Muscle layer of colon (tissue), 2 donors: ENCODE measurements at regions not wholly inside any gene's neighbourhood (a gene's known extent, or its start where the extent isn't known, plus 50 kb on each side); places are given as distances from the start of the nearest gene placed in this dataset.

Source experiments
- H3K27ac ChIP-seq: one replicate; pipeline ENCODE4 v1.7.0; 2013; ENCODE audit warnings: low read depth, mild to moderate bottlenecking, low read length, moderate library complexity
- H3K27me3 ChIP-seq, 2 donors: one replicate each; pipeline ENCODE4 v1.7.0; 2013; ENCODE audit warnings: low read length in 2 of 2, mild to moderate bottlenecking in 2 of 2; ENCODE audit not compliant: insufficient read depth in 2 of 2, control insufficient read depth in 1 of 2
- H3K36me3 ChIP-seq: one replicate; pipeline ENCODE4 v1.7.0; 2013; ENCODE audit warnings: mild to moderate bottlenecking, low read length; ENCODE audit not compliant: insufficient read depth
- H3K4me1 ChIP-seq: one replicate; pipeline ENCODE4 v1.7.0; 2013; ENCODE audit warnings: mild to moderate bottlenecking, low read length; ENCODE audit not compliant: insufficient read depth
- H3K4me3 ChIP-seq, 2 donors: one replicate each; pipeline ENCODE4 v1.7.0; 2013; ENCODE audit warnings: low read length in 2 of 2, low read depth in 1 of 2, mild to moderate bottlenecking in 1 of 2, moderate library complexity in 1 of 2
- H3K9ac ChIP-seq: one replicate; pipeline ENCODE4 v1.7.0; 2013; ENCODE audit warnings: low read length
- H3K9me3 ChIP-seq: one replicate; pipeline ENCODE4 v1.7.0; 2013; ENCODE audit warnings: mild to moderate bottlenecking, low read length
- donor health status: abdominal sarcoma.
- donor health status: Adenocarcinoma of cecum.

DNA sequence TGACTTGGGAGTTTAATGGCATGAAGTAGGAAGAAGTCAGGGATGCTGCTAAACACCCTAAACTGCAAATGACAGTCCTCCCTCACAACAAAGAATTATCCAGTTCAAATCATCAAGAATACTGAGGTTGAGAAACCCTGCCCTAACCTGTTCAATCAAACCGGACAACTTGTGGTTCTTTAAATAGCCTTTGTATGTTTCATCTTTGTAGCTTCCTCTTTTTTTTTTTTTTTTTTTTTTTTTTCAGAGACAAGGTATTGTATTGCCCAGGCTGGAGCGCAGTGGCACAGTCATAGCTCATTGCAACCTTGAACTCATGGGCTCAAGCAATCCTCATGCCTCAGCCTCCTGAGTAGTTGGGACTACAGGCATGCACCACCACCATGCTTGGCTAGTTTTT, 52.5 kb upstream of the TTC29 start:
- Histone ChIP-seq H3K9me3 (no peaks in the 10 kb centered on the region), H3K27ac (no peak overlapping the region), H3K36me3 (no peaks in the 10 kb centered on the region), H3K4me1 (no peaks in the 10 kb centered on the region), H3K9ac (no peak overlapping the region), H3K4me3 (no peak overlapping the region), H3K27me3 (no peaks in the 10 kb centered on the region)

DNA sequence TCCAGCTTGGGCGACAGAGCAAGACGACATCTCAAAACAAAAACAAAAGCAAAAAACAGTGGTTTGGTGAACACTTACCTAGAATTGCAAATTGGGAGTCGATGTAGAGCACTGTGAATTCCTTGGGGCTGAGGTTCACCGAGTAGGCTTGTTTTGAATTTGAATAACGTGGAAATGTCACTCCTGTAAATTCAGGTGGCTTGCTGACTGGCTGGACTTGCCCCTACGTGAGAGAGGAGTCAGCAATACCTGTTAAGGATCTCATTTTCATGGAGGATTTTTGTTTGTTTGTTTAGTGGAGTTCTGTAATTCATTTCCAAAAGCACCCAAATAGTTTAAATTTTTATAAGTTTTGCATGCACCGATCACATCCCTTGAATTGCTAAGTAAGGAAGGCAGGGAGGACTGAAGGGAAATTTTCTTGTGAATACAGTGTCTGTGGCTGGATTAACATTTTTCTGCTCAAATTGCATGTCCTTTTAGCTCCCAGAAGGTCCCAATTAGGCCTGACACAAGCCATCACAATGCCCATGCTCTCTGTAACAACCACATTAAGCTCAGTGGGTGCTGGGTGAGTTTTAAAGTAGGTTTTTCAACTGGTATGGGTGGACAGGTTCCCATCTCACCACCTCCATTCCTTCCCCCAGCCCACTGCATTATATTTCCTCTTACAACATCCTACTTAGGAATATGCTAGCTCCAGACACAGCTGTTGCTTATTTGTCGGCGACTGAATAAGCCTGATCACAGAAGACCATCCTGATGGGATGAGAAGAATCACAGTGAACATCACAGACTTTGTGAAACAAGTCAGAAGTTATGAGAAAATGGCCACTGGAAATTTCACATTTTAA, 58.5 kb upstream of the TTC29 start:
- no peak overlapping the region for H3K4me3 ChIP-seq
- no peak overlapping the region for H3K27ac ChIP-seq
- no peaks in the 10 kb centered on the region for H3K36me3 ChIP-seq
- no peaks in the 10 kb centered on the region for H3K27me3 ChIP-seq
- H3K9me3 ChIP-seq, result no peaks in the 10 kb centered on the region
- no peaks in the 10 kb centered on the region for H3K4me1 ChIP-seq
- H3K9ac ChIP-seq, result no peak overlapping the region

DNA sequence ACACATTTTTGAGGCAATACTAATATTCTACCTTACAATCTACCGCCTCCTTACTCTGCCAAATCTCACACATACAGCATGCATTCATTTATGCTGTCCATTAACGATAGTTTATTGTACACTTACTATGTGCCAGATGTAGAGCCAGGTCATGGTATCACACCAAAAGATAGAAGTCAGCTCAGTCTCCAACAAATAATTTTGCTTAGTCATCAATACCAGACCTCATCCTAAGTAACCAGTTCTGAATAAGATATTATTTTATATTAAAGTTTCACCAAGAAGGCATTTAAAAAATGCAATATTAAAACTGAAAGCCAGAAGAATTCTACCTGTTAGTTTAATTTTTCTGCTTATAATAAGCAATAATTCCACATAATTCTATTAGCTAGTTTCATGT, 60.6 kb upstream of the TTC29 start:
- Histone ChIP-seq H3K27me3 (no peaks in the 10 kb centered on the region), H3K4me3 (no peak overlapping the region), H3K36me3 (no peaks in the 10 kb centered on the region), H3K9me3 (no peaks in the 10 kb centered on the region), H3K27ac (no peak overlapping the region), H3K4me1 (no peaks in the 10 kb centered on the region), H3K9ac (no peak overlapping the region)

DNA sequence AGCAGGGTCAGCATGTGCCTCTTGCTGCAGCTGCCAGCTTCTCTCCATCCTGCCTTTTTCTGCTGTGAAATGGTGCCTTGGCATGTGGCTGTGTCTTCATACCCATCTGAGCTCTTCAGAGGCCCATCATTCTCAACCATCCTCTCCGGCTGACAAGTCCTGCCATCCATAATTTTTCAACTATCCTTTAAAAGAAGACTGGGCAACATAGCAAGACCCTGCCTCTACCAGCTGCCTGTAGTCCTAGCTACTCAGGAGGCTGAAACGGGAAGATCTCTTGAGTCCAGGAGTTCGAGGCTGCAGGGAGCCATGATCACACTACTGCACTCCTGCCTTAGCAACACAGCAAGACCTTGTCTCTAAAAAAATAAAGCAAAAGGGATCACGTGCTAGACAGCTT, 64.2 kb upstream of the TTC29 start:
- Histone ChIP-seq H3K4me1 (no peaks in the 10 kb centered on the region), H3K9ac (no peak overlapping the region), H3K27ac (no peak overlapping the region), H3K27me3 (no peaks in the 10 kb centered on the region), H3K9me3 (no peaks in the 10 kb centered on the region), H3K36me3 (no peaks in the 10 kb centered on the region), H3K4me3 (no peak overlapping the region)

DNA sequence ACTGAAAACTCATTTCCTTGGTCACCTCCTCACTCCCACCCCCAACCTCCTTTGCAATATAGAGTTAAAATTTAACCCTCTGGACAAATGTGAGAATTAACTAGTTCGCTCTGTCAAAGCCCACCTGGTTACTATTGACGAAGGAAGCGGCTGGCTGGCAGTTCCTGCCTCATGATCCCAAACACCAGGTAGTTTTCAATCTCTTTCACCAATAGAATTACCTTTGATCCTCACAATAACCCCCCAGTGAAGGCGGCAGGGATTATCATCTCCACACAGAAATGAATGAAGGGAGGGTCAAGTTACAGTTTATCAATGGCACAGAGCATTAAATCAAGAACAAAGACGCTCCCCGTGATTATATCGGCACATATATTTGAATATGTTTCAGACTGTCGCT, 65.7 kb upstream of the TTC29 start:
- Histone ChIP-seq H3K36me3 (no peaks in the 10 kb centered on the region), H3K9me3 (no peaks in the 10 kb centered on the region), H3K27ac (no peak overlapping the region), H3K27me3 (no peaks in the 10 kb centered on the region), H3K4me3 (no peak overlapping the region), H3K9ac (no peak overlapping the region), H3K4me1 (no peaks in the 10 kb centered on the region)

DNA sequence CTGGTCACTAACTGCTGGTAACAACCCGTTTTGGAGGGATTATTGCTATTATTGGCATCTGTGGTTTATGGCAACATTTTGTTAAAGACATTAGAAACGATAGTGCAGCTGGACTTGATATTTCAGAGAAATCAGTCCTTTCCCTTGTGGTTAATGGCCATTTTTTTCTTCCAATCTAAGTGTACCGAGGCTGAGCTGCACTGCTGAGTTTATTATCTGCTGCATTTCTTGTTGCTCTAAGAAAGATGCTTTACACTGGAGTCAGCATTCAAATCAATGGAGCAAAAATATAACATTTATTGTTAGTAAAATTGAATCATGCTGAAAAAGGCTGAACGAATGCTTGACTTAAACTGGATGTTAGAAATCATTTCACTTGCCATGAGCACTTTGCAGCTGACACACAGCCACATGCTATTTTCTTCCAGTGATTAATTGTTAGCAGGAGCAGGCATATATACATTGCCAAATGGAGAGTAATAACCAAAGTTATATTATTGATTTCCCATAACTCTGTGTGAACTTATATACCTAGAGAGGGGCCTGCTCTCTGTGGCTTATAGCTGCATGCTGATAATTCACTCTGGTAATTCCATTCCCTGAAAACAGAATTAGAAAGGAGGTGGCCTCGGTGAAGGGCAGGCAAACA, 66.5 kb upstream of the TTC29 start:
- Histone ChIP-seq H3K36me3 (no peaks in the 10 kb centered on the region), H3K4me3 (no peak overlapping the region), H3K9me3 (no peaks in the 10 kb centered on the region), H3K9ac (no peak overlapping the region), H3K4me1 (no peaks in the 10 kb centered on the region), H3K27me3 (no peaks in the 10 kb centered on the region), H3K27ac (no peak overlapping the region)

DNA sequence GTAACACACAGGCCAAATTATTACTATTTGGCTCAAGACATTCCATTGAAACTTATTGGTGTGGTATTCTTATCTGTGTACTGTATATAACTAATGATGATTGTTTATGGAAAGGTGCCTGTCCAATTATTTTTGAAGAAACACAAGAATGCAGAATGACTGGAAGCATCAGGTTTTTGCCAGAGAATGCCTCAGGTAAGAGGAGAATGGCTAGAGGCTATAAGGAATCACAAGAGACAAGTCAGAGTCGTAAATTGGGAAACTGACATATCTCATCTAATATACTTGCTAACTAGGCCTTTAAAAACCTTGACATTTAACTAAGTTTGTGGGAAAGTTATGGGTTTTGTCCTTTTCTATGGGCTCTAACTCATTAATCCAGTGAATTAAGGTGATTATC, 69.3 kb upstream of the TTC29 start:
- no peaks in the 10 kb centered on the region for H3K36me3 ChIP-seq
- no peak overlapping the region for H3K4me3 ChIP-seq
- H3K4me1 ChIP-seq, result no peaks in the 10 kb centered on the region
- no peaks in the 10 kb centered on the region for H3K27me3 ChIP-seq
- no peak overlapping the region for H3K9ac ChIP-seq
- H3K27ac ChIP-seq, result no peak overlapping the region
- no peaks in the 10 kb centered on the region for H3K9me3 ChIP-seq

DNA sequence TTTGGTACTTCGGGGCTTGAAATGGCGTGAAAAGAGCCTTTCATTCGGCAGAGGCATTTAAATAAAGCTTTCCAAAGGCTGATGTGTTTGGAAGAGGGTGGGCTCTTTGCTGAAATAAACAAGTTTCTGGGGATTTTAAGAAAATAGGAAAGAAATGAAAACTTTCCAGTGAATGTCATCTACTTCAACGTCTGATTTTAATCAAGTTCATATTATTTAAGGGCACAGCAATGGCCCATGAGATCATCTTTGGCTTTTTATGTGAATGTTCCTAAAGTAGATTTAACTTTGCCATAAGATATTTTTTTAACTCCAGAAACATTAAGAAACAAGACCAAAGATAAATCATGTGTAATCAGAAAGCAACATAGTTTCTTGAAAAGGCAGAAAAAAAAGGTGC, 69.8 kb upstream of the TTC29 start:
- Histone ChIP-seq H3K9ac (no peak overlapping the region), H3K4me3 (no peak overlapping the region), H3K27me3 (no peaks in the 10 kb centered on the region), H3K9me3 (no peaks in the 10 kb centered on the region), H3K27ac (no peak overlapping the region), H3K36me3 (no peaks in the 10 kb centered on the region), H3K4me1 (no peaks in the 10 kb centered on the region)

DNA sequence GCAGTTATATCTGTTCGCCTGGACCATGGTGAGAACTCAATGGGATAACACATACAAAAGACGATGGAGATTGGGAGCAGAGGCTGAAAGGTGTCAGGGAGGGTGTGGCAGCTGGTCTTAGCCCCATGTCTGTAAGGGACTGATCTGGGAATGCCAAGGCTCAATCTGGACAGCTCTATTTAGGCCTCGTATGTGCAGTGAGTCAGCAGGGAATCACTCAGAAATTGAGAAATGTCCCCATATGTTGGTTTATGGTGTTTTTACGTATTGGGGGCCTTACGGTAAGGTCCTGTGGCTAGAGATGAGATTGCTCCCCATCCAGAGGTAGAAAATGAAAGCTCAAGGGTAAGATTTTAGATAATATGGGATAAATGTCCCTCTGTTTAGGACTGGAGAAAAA, 71.4 kb upstream of the TTC29 start:
- H3K9ac ChIP-seq, result no peak overlapping the region
- no peaks in the 10 kb centered on the region for H3K4me1 ChIP-seq
- H3K36me3 ChIP-seq, result no peaks in the 10 kb centered on the region
- H3K9me3 ChIP-seq, result no peaks in the 10 kb centered on the region
- H3K4me3 ChIP-seq, result no peak overlapping the region
- no peak overlapping the region for H3K27ac ChIP-seq
- no peaks in the 10 kb centered on the region for H3K27me3 ChIP-seq

DNA sequence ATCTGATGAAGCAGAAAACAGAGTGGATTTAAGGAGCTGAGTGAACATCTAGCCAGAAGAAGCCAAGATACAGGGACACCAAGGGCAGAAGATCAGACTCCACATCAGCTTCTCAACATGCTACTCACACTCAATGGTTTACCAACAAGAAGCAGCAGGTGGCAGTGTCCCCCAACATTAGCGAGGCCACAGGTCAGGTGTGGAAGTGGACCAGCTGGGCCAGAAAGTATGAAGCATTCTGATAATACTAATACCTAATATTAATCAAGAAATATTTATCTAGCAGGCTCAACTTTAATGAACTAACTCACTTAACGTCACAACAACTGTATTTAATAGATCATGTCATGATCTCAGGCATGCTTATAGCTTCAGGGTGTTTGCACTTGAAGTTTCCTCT, 73.4 kb upstream of the TTC29 start:
- Histone ChIP-seq H3K4me3 (no peak overlapping the region), H3K27me3 (no peaks in the 10 kb centered on the region), H3K9me3 (no peaks in the 10 kb centered on the region), H3K36me3 (no peaks in the 10 kb centered on the region), H3K4me1 (no peaks in the 10 kb centered on the region), H3K9ac (no peak overlapping the region), H3K27ac (no peak overlapping the region)

DNA sequence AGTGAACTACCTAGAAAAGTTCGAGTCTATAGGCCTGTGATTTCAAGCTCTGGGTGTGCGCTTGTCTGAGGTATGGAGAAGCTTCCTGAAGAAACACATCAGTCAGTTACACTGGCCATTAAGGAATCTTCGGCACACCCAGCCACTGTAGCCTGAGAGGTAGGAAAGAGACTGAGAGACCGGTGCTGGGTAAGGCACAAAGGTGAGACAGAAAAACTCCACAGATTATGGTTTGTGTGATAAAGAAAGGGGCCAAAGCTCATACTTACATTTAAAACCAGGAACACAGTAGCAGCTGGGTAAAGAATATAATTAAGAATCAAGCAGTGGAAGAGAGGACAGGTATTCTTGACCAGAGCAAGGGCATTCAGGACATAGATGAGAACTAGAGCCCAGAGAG, 74.8 kb upstream of the TTC29 start:
- Histone ChIP-seq H3K9ac (no peak overlapping the region), H3K27ac (no peak overlapping the region), H3K9me3 (no peaks in the 10 kb centered on the region), H3K4me3 (no peak overlapping the region), H3K4me1 (no peaks in the 10 kb centered on the region), H3K27me3 (no peaks in the 10 kb centered on the region), H3K36me3 (no peaks in the 10 kb centered on the region)

DNA sequence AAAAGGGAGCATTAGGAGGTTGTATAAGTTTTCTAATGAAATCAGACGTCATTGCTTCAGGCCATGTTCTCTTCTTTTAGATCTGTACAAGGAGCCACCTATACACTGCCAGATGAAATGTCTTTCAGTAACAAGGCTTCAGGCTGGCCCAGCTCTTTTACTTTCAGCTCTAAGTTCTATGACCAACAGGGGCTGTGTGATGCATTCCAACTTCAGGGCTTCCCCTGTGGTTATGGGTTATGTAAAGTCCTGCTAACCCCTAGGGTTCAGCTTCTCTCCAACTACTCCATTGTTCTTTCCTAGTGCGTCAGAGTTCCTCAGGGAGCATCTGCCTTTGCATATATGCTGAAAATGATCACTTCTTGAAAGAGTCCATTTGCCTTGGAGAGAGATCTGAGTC, 79.4 kb upstream of the TTC29 start:
- H3K27ac ChIP-seq, result no peak overlapping the region

More for the DNA sequence above, 79.4 kb upstream of the TTC29 start:
- no peak overlapping the region for H3K9ac ChIP-seq
- no peaks in the 10 kb centered on the region for H3K27me3 ChIP-seq
- no peaks in the 10 kb centered on the region for H3K9me3 ChIP-seq
- no peak overlapping the region for H3K4me3 ChIP-seq
- no peaks in the 10 kb centered on the region for H3K4me1 ChIP-seq
- no peaks in the 10 kb centered on the region for H3K36me3 ChIP-seq
